Retinal pigment epithelial cell (primary cell): ENCODE measurements at regions not wholly inside any gene's neighbourhood (a gene's known extent, or its start where the extent isn't known, plus 50 kb on each side); places are given as distances from the start of the nearest gene placed in this dataset.
"Not testable (repeated sequence)": the region's sequence is repeated elsewhere in the genome, so short reads cannot be mapped to it uniquely, and the experiment has no call there.

Experiments used
- DNase-seq: peaks from one replicate; pipeline ENCODE4 v3.0.0-alpha.2; 2010; ENCODE audit warnings: low read depth
- H3K4me3 ChIP-seq: 2 replicates; pipeline ENCODE4 v1.5.1; 2011; ENCODE audit warnings: mild to moderate bottlenecking, low read length, control low read depth, moderate library complexity
- TF ChIP-seq, protein P1 (sequence below): conservative IDR thresholded peaks from 2 replicates; pipeline ENCODE4 v1.5.1; 2011; ENCODE audit warnings: low read depth, low read length, control low read depth, inconsistent platforms

DNA sequence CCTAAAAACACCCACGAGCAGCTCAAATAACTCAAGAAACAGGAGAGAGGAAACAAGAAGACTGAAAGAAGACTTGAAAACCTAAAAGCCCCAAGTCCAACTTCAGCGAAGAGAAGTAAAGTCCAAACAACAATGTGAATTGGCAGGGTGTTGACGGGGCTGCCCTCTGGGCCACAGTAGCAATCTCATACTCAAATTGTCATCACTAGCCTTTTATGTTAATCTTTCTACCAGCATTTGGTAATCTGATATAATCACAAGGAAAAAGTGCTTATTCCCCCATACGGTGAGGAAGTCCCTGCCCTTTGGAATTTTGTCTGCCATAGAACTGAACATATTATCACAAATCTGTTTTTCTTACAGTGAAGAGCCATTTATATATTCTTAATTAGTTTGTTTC lies 51.5 kb upstream of the IFNE start:
- TF ChIP-seq, protein P1, sequence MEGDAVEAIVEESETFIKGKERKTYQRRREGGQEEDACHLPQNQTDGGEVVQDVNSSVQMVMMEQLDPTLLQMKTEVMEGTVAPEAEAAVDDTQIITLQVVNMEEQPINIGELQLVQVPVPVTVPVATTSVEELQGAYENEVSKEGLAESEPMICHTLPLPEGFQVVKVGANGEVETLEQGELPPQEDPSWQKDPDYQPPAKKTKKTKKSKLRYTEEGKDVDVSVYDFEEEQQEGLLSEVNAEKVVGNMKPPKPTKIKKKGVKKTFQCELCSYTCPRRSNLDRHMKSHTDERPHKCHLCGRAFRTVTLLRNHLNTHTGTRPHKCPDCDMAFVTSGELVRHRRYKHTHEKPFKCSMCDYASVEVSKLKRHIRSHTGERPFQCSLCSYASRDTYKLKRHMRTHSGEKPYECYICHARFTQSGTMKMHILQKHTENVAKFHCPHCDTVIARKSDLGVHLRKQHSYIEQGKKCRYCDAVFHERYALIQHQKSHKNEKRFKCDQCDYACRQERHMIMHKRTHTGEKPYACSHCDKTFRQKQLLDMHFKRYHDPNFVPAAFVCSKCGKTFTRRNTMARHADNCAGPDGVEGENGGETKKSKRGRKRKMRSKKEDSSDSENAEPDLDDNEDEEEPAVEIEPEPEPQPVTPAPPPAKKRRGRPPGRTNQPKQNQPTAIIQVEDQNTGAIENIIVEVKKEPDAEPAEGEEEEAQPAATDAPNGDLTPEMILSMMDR = no peak
- no peak overlapping the region for H3K4me3 ChIP-seq
- DNase-seq = no peak

DNA sequence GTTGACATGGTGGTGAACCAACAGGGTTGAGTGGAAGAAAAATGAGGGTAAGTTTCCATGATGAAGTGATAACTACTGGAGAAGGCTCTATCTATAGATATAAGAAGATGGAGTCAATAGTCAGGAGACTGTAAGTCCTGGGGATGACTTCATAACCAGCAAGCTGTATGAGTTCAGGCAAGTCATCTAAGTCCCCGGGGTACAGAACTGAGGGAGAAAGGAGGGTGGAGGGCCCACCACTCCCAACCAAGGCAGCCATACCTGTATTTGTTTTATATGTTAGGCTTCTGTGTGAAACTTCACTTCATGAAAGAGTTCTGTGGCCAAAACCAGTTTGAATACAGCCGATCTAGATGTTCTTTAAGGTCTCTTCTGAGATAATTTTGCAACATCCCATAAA lies 53.3 kb upstream of the IFNE start:
- DNase-seq = no peak
- TF ChIP-seq, protein P1 = no peak
- no peak overlapping the region for H3K4me3 ChIP-seq

DNA sequence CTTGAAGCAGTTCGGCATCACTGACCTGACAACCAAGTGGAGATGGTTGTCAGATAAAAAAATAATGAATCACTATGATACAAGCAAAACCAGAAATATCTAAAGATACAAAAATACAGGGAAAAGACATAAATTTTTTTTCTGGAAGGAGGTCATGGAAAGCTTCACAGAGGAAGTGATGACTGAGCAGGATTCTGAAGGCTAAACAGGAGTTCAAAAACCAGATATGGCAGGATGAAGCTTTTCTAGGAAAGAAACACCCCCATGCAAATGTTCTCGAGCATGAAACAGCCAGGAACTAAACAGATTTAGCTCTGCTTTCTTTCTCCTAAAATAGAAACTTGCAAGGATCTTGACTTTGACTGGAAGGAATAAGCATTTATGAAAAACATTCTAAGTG lies 60.7 kb upstream of the IFNE start:
- no peak for DNase-seq
- no peak overlapping the region for H3K4me3 ChIP-seq
- TF ChIP-seq, protein P1 = no peak

DNA sequence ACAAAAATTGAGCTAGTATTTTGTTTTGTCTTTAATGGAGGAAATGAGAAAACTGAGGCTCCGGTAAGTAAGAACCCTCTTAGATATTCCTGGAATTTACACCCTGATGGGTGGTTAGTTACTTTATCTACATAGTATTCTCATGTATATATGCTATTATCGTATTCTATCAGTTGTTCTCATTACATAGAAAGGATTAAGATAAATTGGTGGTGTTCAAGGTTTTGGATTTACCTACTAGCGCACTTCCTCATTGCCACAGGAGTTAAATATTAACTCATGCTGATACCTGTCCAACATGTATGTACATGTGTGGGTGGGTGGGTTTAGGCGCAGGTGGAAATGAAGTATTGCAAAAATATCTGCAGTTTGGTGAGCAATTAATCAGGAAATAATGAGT lies 61.1 kb upstream of the IFNE start:
- DNase-seq = no peak
- no peak overlapping the region for H3K4me3 ChIP-seq
- TF ChIP-seq, protein P1 = no peak

DNA sequence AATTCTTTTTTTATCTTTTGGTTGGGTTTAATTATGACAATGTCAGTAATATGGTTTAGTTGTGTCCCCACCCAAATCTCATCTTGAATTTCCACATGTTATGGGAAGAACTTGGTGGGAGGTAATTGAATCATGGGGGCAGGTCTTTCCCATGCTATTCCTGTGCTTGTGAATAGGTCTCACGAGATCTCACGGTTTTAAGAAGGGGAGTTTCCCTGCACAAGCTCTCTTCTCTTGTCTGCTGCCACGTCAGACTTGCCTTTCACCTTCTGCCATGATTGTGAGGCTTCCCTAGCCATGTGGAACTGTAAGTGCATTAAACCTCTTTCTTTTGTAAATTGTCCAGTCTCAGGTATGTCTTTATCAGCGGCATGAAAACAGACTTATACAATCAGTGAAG lies 61.7 kb upstream of the IFNE start:
- not testable (repeated sequence) for DNase-seq, H3K4me3 ChIP-seq

DNA sequence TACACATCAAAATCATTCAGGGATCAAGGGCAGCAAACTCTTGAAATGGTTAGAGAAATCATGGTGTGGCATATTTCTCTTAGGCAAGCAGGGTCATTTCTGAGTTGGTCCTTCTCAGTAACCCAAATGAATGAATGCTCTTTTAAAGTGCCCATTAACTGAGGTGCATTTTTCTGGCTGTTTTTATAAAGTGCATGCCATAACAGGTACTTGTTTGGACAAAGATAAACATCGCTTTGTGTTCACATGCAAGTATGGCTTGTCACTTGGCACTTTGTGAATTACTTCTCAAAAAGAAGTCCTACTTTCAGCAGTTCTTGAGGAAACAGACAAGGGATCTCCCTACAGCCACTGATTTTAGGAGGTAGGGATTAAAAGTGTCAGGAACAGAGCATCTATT lies 64.8 kb upstream of the IFNE start:
- DNase-seq = no peak

DNA sequence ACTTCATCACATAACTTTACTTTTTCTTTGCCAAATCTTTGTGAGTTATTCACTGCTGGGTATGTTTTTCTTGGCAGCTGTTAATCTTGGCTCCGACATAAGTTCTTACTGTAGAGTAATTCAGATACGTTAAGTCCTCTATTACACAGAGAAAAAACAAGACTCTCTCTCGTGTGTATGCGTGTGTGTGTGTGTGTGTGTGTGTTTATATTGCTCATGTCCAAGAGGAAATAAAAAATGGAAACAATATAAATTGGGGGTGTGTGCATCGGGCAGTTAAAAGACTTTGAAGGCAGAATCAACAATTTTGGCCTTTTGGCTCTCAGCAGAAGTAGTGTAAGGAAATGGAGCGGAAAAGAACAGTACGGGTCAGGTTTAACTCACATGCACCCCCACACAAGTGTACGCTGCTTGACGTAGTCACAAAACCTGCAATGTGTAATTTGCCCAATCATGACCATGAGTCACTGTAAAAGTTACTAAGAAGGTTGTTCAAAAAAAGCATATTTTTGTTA lies 67.2 kb upstream of the IFNE start:
- peak overlapping the region; percentile 32 for H3K4me3 ChIP-seq
- DNase-seq = peak; percentile 97
- TF ChIP-seq, protein P1 = no peak

More for the DNA sequence above, 64.8 kb upstream of the IFNE start:
- TF ChIP-seq, protein P1 = no peak
- H3K4me3 ChIP-seq = no peak overlapping the region

DNA sequence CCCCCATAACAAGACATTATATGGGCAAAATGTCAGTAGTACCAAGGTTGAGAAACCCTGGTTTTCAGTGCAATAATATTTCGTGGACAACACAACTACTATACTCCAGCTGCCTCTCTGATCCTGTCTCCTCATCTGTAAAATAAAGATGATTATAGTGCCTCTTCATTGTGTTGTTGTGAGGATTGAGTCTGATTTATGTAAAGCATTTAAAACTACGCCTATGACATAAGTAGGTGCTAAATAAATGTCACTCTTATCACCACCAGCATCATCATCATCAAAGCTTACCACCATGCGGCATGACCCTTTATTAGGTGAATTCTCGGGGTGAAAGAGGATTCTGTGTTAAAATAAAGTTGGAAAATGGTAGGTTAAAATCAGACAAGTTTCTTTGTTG lies 67.8 kb upstream of the IFNE start:
- TF ChIP-seq, protein P1 = no peak
- DNase-seq = no peak
- H3K4me3 ChIP-seq = peak overlapping the region; percentile 32
